NT2/D1 (cell line): ENCODE measurements at regions not wholly inside any gene's neighbourhood (a gene's known extent, or its start where the extent isn't known, plus 50 kb on each side); places are given as distances from the start of the nearest gene placed in this dataset.

Experiments
- DNase-seq: peaks from one replicate; pipeline ENCODE4 v3.0.0-alpha.2; 2011; ENCODE audit warnings: low read depth, low spot score
- H3K27me3 ChIP-seq: 2 replicates; pipeline ENCODE4 v1.6.0; 2011; ENCODE audit warnings: mild to moderate bottlenecking; ENCODE audit not compliant: insufficient read length, insufficient read depth
- H3K36me3 ChIP-seq: 2 replicates; pipeline ENCODE4 v1.6.1; 2011; ENCODE audit warnings: mild to moderate bottlenecking, low read length, mixed read lengths; ENCODE audit not compliant: insufficient read depth, insufficient read length
- H3K4me1 ChIP-seq: 2 replicates; pipeline ENCODE4 v1.5.1; 2011; ENCODE audit not compliant: insufficient read depth, insufficient read length
- H3K4me3 ChIP-seq: 2 replicates; pipeline ENCODE4 v1.5.1; 2011; ENCODE audit warnings: low read depth; ENCODE audit not compliant: insufficient read length
- H3K9ac ChIP-seq: 2 replicates; pipeline ENCODE4 v1.6.0; 2011; ENCODE audit warnings: low read depth; ENCODE audit not compliant: insufficient read length
- H3K9me3 ChIP-seq: 2 replicates; pipeline ENCODE4 v1.5.1; 2011; ENCODE audit warnings: mild to moderate bottlenecking, low read length; ENCODE audit not compliant: insufficient read depth
- SUZ12 ChIP-seq: IDR thresholded peaks from 2 replicates; pipeline ENCODE4 v1.6.1; 2011; ENCODE audit not compliant: insufficient read length, insufficient read depth; ENCODE audit errors: extremely low read depth
- YY1 ChIP-seq: IDR thresholded peaks from 2 replicates; pipeline ENCODE4 v1.6.1; 2011; ENCODE audit not compliant: insufficient read length, insufficient read depth
- ZNF274 ChIP-seq: IDR thresholded peaks from 2 replicates; pipeline ENCODE4 v1.6.1; 2011; ENCODE audit warnings: mild to moderate bottlenecking, low read depth, low read length

- TF ChIP-seq ZNF274 (no peak), YY1 (no peak), SUZ12 (no peak)
- Histone ChIP-seq H3K36me3 (no peaks in the 10 kb centered on the region), H3K4me3 (no peak overlapping the region), H3K27me3 (no peaks in the 10 kb centered on the region), H3K9ac (no peak overlapping the region), H3K9me3 (peaks cover 6% of the 10 kb centered on the region), H3K4me1 (peaks cover 3% of the 10 kb centered on the region)
- no peak for DNase-seq
Measured at GRCh38 chr16:22763437-22764080, 50.4 kb upstream of the HS3ST2 start.
